Stomach (tissue), 8 donors: ENCODE measurements at regions not wholly inside any gene's neighbourhood (a gene's known extent, or its start where the extent isn't known, plus 50 kb on each side); places are given as distances from the start of the nearest gene placed in this dataset.

Experiments
- DNase-seq, 2 donors: peaks; one replicate each; pipeline versions ENCODE4 v3.0.0 to v3.0.0-alpha.2; 2013 to 2019
- H3K27ac ChIP-seq, 5 donors: fragments of 200-600 bp in 4 of 5; sonication (generic) in 4 of 5; one replicate each; pipeline ENCODE4 v1.5.1; 2013 to 2019; ENCODE audit warnings: mild to moderate bottlenecking in 1 of 5, moderate library complexity in 1 of 5
- H3K27me3 ChIP-seq, 3 donors: fragments of 200-600 bp; sonication (generic); one replicate each; pipeline ENCODE4 v1.5.1; 2017 to 2019; ENCODE audit warnings: mixed run types in 1 of 3
- H3K36me3 ChIP-seq, 4 donors: fragments of 200-600 bp; sonication (generic); 1 replicate in 3 of 4; 2 replicates in 1 of 4; pipeline ENCODE4 v1.5.1; 2016 to 2019
- H3K4me1 ChIP-seq, 4 donors: fragments of 200-600 bp; sonication (generic); one replicate each; pipeline ENCODE4 v1.5.1; 2016 to 2019
- H3K4me3 ChIP-seq, 4 donors: fragments of 200-600 bp; sonication (generic) in 3 of 4; one replicate each; pipeline ENCODE4 v1.5.1; 2016 to 2019; ENCODE audit warnings: mild to moderate bottlenecking in 1 of 4
- H3K9me3 ChIP-seq, 4 donors: fragments of 200-600 bp; sonication (generic); one replicate each; pipeline ENCODE4 v1.5.1; 2016 to 2019
- EP300 ChIP-seq: sonication (generic); formaldehyde crosslinking; IDR thresholded peaks from one replicate; pipeline ENCODE4 v1.6.1; 2017; ENCODE audit warnings: antibody characterized with exemption
- POLR2A ChIP-seq, 4 donors: fragments of 450-650 bp; IDR thresholded peaks; one replicate each; pipeline ENCODE4 v1.6.1; 2016; ENCODE audit warnings: antibody characterized with exemption in 4 of 4, control low read depth in 2 of 4, mild to moderate bottlenecking in 1 of 4, moderate library complexity in 1 of 4
- POLR2AphosphoS5 ChIP-seq, 3 donors: sonication (generic); formaldehyde crosslinking; IDR thresholded peaks; one replicate each; pipeline ENCODE4 v1.6.1; 2016; ENCODE audit warnings: antibody characterized with exemption in 3 of 3
- WGBS, 5 donors: extraction: QIAGEN DNeasy Blood & Tissue Kit in 3 of 5; methylation state at CpG; one replicate each; pipeline versions ENCODE4 v1.1.5 to v1.1.7; 2013 to 2018; 5-methylcytosine and 5-hydroxymethylcytosine counted together
- intact Hi-C: fragments of 100-400 bp; cut with DNase I; formaldehyde crosslinking; loops from one replicate; pipeline ENCODE4 v1.15.1; 2023; ENCODE audit warnings: low total_unique reads
- TF ChIP-seq, protein P1 (sequence below), 7 experiments: fragments of 450-650 bp in 4 of 7; fragments of 200-600 bp in 3 of 7; sonication (generic) in 3 of 7; IDR thresholded peaks; one replicate each; pipeline ENCODE4 v1.5.1; 2016 to 2019; ENCODE audit warnings: antibody characterized with exemption in 7 of 7, control low read depth in 2 of 7, mild to moderate bottlenecking in 1 of 7
- donor health status: healthy with polysubstance abuse.
- donor health status: Bipolar disorder and iron deficiency.
- donor health status: healthy.

DNA sequence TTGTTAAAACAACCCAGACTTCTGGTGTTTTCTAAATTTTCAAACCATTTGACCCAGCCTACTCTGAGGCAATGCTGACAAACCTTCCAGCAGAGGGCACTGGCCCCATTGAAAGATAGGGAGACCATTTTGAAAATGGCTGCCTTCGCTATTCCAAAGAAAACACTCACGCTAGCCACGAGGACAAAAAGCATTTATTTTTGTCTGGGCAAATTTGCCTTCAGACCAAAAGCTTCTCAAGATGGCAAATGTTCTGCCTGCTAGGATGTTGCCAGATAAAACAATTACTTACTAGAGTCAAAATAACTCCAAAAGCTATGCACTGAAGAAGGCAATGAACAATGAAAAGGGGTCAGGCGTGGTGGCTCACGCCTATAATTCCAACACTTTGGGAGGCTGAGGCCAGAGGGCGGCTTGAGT, 296.7 kb upstream of the IRX5 start:
- H3K27ac ChIP-seq, result no peak overlapping the region
- WGBS, 5 donors, result 77 to 88% (median 81%) methylated on average over 6 of the region's 6 CpGs
- intact Hi-C loops, result no loop called here
- H3K4me1 ChIP-seq, result peaks cover 0 to 10% (median 9%) of the 10 kb centered on the region in 4 donors
- no peak overlapping the region for H3K4me3 ChIP-seq
- peaks cover 0 to 7% (median 0%) of the 10 kb centered on the region in 3 donors for H3K27me3 ChIP-seq
- TF ChIP-seq POLR2AphosphoS5 (IDR thresholded peaks at IDR 0.05) (no peak), POLR2A (IDR thresholded peaks at IDR 0.05) (no peak)
- TF ChIP-seq, protein P1, sequence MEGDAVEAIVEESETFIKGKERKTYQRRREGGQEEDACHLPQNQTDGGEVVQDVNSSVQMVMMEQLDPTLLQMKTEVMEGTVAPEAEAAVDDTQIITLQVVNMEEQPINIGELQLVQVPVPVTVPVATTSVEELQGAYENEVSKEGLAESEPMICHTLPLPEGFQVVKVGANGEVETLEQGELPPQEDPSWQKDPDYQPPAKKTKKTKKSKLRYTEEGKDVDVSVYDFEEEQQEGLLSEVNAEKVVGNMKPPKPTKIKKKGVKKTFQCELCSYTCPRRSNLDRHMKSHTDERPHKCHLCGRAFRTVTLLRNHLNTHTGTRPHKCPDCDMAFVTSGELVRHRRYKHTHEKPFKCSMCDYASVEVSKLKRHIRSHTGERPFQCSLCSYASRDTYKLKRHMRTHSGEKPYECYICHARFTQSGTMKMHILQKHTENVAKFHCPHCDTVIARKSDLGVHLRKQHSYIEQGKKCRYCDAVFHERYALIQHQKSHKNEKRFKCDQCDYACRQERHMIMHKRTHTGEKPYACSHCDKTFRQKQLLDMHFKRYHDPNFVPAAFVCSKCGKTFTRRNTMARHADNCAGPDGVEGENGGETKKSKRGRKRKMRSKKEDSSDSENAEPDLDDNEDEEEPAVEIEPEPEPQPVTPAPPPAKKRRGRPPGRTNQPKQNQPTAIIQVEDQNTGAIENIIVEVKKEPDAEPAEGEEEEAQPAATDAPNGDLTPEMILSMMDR (IDR thresholded peaks at IDR 0.05), result peak in 4 of 7 experiments; percentile 9 to 34 (median 28)
- peak in 1 of 2 donors; percentile 47 for DNase-seq
- H3K36me3 ChIP-seq, result no peaks in the 10 kb centered on the region
- H3K9me3 ChIP-seq, result no peaks in the 10 kb centered on the region

DNA sequence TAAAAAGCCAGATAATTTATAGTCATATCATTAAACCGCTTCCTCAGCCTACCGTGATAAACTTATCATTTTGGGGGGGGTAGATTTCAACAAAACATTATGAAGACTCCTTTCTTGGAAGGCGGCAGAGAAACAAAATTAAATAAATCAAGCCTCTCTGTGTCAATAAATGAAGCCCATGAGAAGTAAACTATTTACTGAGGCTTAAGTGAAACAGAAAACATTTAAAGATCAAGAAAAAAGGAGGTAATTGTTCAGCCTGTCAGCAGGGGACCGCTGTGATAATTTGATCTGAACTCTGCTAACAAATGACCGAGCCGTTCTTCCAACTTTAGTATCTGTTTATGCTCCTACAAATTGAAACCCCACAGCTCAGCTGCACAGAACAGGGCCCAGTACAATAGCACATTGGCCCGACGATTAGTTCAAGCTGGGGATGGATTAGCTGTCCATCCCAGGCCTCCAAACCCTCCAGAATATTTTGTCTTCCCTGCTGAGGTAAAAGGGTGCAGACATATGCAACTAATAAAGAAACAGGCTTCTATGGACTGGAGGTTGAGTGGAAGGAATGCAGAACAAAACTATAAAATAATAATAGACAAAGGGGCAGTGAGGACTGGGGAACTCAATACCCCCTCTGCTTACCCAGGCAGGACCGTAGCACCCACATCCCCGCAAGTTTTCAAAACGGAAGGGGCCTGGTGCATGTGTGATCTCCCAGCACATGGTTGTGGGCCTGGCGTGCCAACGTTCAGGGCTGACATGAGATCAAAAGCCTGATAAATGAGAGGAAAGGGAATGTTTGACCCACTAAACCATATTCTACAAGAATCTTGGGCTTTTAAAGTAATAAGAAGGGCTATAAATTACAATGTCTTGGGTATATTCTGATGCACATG, 298.1 kb upstream of the IRX5 start:
- WGBS, 5 donors, result 46 to 60% (median 50%) methylated on average over 13 of the region's 13 CpGs
- Histone ChIP-seq H3K36me3 (no peaks in the 10 kb centered on the region), H3K9me3 (no peaks in the 10 kb centered on the region), H3K4me1 (peaks cover 5 to 23% (median 18%) of the 10 kb centered on the region in 4 donors), H3K27ac (no peak overlapping the region), H3K27me3 (peaks cover 0 to 7% (median 0%) of the 10 kb centered on the region in 3 donors), H3K4me3 (no peak overlapping the region)
- intact Hi-C loops, result no loop called here
- no peak for DNase-seq
- TF ChIP-seq POLR2A (IDR thresholded peaks at IDR 0.05) (no peak), POLR2AphosphoS5 (IDR thresholded peaks at IDR 0.05) (no peak), EP300 (no peak)
- TF ChIP-seq, protein P1 (IDR thresholded peaks at IDR 0.05), result no peak

DNA sequence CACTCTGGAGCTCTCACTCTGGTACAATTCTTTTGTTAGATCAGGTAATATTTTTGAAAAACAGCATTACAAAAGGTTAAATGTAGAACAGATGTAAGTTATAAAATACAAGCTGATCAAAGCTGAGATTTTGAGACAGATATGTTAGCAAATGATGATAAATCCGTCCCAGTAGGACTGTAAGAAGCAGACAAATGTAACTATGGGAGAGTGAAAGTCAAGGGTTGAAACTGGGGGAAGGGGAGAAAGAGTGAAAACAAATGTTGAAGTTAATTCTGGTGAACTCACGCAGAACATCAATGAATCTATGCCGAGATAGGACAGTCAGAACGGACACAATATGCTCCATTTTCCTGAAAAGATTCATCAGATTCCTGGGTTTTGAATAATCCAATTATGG, 298.9 kb upstream of the IRX5 start:
- no peak overlapping the region for H3K27ac ChIP-seq
- no peaks in the 10 kb centered on the region for H3K9me3 ChIP-seq
- TF ChIP-seq POLR2A (IDR thresholded peaks at IDR 0.05) (no peak), EP300 (no peak), POLR2AphosphoS5 (IDR thresholded peaks at IDR 0.05) (no peak)
- TF ChIP-seq, protein P1 (IDR thresholded peaks at IDR 0.05), result no peak
- no peak for DNase-seq
- no peak overlapping the region for H3K4me3 ChIP-seq
- intact Hi-C loops, result no loop called here
- peaks cover 0 to 7% (median 0%) of the 10 kb centered on the region in 3 donors for H3K27me3 ChIP-seq
- 64 to 72% (median 67%) methylated on average over 4 of the region's 4 CpGs for WGBS, 5 donors
- no peaks in the 10 kb centered on the region for H3K36me3 ChIP-seq
- peaks cover 5 to 23% (median 18%) of the 10 kb centered on the region in 4 donors for H3K4me1 ChIP-seq

DNA sequence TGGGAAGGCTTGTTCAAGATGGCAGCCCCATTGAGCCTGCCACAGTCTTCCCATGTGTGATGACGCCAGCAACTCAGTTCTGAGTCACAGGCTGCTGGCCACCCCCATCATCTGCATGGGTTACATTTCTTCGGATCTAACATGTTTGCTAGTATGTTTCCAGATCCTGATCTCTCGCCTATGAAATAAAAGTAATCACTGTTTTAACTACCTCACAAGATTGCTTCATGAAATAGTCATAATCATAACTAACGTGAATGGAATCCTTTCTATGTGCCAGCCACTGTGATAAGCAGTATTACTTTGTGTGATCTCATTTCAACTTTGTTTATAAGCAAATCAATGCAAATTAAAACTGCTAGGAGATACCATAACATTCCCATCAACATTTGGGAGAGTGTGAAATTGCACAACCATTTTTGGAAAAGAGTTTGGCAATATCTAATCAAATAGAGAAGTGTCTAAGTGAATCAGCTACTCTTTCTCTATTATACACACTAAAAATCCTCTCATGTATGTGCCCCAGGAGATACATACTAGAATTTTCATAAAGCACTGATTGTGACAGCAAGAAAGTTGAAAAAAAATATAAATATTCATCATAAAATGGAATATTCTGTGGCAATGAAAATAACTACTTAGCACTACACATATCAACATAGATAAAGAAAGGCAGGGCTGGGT, 300.2 kb upstream of the IRX5 start:
- no peaks in the 10 kb centered on the region for H3K36me3 ChIP-seq
- no peaks in the 10 kb centered on the region for H3K9me3 ChIP-seq
- H3K27me3 ChIP-seq, result no peaks in the 10 kb centered on the region
- peak overlapping the region in 1 of 5 donors; percentile 50 for H3K27ac ChIP-seq
- TF ChIP-seq POLR2AphosphoS5 (IDR thresholded peaks at IDR 0.05) (no peak), EP300 (no peak), POLR2A (IDR thresholded peaks at IDR 0.05) (no peak)
- TF ChIP-seq, protein P1 (IDR thresholded peaks at IDR 0.05), result no peak
- H3K4me1 ChIP-seq, result peaks cover 5 to 23% (median 18%) of the 10 kb centered on the region in 4 donors
- intact Hi-C loops, result no loop called here
- no peak for DNase-seq
- H3K4me3 ChIP-seq, result no peak overlapping the region
- WGBS, 5 donors, result 49 to 66% (median 51%) methylated on average over 4 of the region's 4 CpGs
